ENCODE measurements at regions not wholly inside any gene's neighbourhood (a gene's known extent, or its start where the extent isn't known, plus 50 kb on each side); places are given as distances from the start of the nearest gene placed in this dataset.

- no peak for DNase-seq
Observed at GRCh38 chr10:42952931-42953683, 123.8 kb upstream of the RET start.

DNA sequence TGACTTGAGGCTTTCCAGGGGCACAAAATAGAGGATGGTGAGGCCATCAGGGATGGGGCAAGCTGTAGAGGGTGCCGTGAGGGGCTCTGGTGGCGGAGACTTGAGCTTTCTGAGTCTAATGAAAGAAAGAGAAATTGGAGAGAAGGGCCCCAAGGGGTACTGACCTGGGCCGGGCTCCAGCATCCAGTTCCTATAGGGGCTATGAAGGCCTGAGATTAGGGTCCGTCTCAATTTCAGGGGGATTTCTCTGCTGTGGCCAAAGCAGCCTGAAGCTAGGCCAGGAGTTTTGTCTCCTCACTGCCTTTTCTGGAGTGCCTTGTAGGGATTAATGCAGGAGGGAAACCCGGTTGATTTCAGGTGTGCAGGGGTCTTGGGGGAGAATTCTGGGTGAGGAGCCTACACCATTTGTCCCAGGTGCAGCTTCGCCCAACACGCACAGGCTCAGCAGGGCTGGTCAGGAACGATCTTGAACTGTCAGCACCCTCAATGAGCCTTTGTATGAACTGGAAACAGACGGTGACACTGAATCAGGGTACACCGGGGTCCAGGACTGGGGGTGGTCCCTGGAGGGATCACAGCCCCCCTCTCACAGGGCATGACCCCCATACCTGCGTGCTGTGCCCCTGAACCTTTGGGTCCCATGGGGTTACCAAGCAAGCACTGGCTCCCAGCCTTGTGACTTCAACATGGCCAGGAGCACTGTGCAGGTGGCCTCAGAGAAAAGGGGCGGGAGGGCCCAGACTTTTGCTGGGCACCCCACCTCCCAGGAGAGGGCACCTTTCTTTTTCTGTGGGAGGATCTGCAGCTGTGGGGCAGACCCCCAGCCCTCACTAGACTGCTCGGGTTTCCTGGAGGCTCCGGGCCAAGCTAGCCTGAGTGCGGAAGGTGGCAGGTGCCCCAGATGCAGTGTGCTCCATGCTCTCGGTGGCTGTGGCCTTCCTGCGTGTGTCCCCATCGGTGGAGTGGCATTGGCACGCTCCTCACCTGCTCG is 122.9 kb upstream of the RET start:
- no peak for DNase-seq

DNA sequence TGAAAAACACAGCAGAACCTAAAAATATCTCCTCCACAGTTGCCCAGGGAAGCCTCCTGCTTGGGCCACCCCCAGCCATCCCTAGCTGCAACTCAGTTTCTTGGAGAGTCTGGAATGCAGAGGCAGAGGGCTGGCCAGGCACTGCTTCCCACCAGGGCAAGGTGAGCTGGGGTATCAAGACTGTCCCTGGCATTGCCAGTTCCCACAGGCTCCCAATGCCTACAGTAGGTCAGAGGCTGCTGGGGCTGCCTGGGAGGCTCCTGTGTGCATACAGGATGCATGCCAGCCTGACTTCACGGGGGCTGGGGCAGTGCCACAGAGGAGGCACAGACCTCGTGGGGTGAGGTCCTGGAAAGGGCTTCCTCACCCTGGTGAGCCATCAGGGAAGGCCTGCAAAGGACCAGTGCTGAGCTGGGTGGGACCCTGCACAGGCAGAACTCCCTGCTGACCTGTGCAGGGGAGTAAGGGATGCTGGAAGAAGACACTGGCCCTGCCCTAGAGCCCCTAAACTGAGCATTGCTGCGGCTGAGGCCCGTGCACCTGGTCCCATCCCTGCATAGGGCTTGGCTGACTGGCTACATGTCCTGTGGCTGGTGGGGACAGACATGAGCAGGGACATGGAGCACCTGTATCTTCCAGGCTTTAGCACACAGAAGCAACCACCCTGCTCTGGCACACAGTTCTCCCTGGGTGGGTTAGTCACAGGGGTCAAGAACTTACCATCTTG is 121.9 kb upstream of the RET start:
- no peak for DNase-seq

DNA sequence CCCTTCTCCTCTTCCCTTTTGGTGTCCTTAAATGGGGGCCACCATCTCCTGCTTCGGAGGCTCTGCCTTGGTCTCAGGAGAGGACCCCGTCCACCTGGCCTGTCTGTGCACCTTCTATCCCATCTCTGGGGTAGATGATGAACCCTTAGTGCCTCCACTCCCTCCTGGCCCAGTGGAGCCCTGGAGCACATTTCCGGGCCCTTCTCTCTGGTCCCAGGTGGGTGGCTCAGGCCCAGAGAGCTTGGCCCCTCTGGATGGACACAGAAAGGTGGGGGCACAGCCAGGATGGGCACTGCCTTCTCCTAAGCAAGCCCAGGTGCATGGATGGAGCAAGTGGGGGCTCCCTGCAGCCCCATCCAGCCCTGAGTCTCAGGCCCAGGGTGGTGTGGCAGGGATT is 121.4 kb upstream of the RET start:
- no peak for DNase-seq

- no peak for DNase-seq
Observed at GRCh38 chr10:42956045-42956444, 120.8 kb upstream of the RET start.

DNA sequence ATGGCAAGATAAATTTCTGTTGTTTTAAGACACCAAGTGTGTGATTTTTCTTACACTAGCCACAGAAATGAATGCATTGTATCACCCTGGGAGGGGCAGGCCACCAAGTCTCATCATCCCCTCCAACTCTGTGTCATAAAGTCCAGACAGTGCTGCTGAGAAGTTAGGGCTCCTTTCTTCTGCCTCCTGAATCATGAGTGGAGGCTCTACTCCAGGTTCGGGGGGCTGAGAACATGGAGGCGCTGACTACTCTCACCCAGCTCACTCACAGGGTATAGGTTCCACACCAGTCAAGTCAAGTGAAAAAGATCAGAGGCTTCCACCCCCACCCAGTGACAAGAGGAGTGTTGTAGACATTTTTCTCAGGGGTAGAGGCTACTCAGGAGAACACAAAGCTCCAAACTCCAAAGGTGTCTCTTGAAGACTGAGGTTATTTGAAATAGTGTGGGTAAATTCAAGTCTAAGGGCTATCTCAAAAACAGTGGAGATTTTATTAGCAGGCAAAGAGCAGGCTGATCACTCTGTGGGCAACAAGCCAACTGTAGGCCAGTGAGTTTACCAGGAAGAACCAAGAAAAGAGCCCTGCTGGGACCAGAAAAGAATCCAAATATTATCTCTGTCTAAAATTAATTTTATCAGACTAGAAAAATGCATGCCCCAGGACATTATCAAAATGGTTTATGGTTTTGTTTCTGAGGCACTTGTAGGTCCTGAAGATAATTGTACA is 118.6 kb upstream of the RET start:
- no peak for DNase-seq

DNA sequence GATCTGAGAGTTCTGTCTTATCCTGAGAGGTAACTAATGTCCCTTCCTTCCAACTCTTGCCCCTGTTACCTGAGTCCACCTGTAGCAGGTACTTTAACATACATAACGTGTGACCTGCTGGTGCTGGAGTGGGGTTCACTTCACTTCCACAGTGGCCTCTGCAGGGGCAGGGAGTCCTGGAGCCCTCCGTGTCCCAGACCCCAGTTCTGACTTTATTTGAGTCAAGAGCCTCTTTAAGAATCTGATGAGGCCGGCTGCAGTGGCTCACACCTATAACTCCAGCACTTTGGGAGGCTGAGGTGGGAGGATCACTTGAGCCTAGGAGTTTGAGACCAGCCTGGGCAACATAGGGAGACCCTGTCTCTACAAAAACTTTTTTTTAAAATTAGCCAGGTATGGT is 117.0 kb upstream of the RET start:
- DNase-seq = no peak

DNA sequence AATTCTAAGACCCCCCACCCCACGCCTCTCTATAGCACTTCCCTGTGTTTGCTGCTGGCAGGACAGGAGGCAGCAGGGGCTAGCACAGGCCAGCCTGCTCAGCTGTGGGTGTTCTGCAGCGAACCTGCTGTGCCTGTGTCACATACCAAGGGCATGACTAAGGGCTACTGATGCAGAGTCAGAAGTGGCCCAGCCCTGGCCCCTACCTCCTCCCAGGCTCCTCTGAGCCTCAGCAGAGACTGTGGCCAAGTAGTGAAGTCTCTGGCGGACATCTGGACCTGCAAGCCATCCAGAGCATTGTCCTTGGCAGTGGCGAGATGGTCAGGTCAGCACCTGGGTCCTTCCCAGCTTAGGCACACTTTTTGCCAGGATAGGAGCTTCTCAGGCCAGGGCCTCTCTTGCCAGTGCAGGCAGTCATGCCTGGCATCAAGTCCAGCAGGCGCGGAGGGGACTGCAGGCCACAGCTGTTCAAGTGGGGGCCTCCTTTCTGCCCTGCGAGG is 116.3 kb upstream of the RET start:
- no peak for DNase-seq

DNA sequence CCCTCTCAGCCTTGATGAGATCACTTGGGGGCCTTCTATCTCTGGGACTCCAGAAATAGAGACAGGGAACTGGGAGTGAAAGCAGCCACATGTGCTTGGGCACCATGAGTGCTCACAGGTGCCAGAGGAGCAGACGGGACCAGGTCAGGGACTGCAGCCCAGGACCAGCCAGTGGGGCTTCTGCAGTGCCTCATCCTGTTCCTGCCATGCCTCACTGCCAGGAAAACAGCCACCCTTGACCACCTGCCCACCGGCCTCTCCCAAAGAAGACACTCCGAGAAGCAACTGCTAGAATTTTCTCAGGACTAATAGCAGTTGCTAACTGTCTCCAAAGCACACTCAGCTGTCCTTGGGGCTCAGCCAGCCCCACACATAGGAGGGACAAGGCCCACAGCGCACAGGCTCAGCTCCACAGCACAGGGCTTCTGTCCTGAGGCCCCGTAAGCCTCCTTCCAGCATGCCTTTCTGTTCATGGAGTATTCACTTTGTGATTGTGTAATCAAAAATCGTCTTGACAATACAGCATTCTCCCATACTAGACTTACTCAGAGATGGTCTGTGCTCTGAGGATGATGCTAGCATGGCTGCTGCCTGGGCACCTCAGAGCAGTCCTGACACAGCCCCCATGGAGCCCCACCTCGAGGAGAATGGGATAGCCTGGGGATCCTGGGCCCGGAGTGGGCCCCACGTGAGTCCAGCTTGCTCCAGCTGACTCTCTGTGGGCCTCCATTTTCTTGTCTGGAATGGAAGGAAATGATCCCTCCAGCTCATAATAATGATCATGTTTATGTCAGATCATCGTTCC is 115.7 kb upstream of the RET start:
- DNase-seq = no peak

DNA sequence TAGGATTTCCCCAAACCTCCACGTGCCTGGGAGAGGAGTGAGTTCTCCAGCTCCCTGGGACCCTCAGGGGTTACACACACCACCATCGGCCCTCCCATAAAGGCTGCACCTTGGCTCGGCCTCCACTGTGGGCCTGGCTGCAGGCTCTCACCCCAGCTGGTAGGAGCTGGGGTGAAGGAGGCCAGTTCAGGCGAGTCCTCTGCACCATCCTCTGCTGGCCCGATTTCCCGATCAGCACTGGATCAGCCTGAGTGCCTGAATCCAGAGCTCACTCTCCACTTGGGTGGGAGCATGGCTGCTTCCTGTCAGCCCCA is 115.1 kb upstream of the RET start:
- DNase-seq = no peak

DNA sequence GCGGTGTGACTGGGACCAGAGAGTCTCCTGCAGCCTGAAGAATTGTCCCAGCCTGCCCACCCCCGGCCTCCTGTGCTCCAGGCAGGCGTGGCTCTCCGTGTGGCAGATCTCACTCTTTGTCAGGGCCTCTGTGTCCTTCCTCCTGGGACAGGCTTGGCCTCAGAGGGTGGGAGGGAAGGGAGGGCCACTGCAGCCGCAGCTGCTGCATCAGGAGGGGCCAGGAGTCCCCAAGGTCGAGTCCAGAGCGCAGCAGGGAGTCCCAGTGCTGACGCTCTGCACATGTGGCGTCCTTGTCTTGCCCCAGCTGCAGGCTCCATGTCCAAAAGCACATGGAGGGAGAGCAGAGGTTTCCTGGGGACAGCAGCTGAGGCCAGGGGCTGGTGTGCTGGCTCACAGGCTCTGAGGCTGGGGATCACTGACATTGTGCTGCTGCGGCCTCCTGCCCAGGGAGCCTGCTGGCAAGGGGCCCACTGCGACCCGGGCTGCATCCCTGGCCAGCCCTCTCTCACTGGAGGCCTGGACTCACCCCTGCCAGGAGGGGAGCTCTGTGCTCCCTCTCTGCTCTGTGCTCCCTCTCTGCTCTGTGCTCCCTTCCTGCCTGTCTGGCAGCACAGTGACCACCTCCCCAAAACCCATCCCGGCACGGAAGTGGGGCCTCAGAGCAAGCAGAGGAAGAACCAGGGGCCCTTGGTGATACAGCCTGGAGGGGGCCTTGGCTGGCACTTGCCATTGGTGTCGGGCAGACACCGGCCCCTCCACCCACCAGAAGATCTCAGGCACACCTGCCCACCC is 114.6 kb upstream of the RET start:
- no peak for DNase-seq

DNA sequence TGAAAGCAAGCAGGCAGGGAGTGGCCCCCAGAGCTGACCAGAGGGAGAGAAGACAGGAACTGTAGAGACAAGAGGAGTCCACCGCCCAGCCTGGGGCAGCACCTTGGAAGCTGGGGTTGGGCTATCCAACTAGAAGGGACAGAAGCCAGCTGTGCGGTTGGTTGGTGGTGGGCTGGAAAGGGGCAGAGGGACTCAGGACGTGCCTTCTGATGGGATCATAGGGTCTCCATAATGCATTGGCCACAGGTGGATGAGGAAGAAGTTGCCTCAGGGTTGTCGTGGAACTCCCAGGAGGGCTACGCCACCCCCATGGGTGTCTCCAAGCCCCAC is 114.0 kb upstream of the RET start:
- no peak for DNase-seq

- DNase-seq = no peak
Observed at GRCh38 chr10:42963312-42963711, 113.6 kb upstream of the RET start.

DNA sequence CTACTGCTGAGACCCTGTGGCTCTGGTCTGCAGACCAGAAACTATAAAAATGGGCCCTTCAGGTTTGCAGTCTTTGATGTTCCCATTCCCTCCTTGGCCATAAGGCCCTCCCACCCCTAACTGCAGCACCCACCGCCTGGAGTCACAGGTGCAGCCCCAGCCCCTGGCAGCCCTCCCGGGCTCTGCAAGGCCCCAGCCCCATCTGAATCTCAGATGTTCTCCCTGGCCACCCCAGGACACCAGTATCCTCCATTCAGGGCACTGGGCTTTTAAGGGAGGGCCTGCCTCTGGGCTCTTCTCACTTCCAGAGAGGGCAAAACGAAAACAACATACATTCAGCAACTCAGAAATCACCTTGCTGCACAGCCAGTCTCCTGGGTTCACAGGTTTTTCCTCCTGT is 107.7 kb upstream of the RET start:
- DNase-seq = no peak

DNA sequence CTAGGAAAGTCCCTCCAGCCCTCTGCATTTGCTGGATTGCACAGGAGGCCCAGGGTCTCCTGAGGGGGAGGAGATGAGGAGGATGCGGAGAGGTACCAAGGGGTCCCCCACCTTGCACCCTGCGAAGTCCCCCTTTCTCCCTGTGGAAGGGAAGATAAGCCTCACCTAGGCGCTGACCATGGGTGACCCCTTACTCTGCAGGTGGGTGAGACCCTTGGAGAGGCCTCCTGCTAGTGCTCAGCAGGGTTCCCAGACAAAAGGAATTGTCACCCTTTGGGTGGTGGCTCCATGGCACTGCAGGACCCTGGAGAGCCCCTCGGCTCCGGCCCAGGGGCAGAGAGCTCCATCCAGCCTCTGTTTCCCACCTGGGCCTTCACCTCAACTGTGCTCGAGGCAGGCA is 107.0 kb upstream of the RET start:
- no peak for DNase-seq

DNA sequence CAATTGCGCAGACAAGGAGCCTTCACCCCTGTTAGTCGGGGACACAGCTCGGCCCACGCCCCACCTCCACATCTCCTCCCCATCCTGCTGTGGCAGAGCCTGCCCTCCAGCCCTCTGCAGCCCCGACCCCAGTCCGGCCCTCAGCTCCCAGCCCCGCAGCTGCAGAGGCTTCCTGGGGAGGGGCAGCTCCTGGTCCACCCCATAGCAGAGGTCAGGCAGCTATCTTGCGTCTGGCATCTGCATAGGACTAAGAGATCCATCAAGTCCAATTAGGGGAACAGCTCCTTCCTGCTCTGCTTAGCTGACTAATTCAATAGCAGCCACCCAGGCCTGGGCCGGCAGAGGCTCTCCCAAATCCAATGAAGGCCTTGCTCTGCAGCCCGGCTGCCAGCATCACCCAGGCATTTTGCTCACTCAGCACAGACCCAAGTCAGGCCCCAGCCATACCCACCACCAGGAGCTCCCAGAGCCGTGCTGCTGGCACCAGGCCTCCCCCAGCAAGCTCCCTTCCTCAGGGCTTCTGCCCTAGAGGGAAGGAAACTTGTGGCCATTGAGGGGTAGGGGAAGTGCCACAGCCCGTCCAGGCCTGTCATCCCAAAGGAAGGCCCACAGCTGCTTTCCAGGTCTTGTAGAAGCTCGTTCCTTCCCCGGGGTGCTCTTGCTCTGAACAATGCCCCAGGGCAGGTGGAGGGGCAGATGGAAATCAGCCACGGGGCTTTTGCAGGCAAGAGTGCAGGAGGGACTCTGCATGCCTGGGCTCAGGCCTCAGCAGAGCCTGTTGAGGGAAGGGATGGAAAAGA is 106.2 kb upstream of the RET start:
- no peak for DNase-seq

DNA sequence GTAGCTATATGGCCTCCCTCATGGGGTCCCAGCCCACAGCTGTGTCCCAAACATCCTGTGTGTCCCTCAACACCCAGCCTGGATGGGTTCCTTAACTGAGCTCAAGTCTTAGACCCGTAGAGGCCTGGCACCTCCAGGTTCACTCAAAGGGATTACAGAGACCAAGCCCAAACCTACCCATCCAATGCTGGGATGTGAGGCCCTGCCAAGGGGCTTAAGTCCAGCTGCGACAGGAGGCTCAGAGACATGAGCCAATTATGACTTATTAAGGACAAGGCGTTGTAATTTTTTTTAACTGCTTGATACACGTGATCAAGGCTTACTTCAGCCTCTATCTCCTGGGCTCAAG is 105.6 kb upstream of the RET start:
- no peak for DNase-seq

- DNase-seq = no peak
Observed at GRCh38 chr10:42972946-42973345, 103.9 kb upstream of the RET start.

GRCh38 chr10:42973411-42973810 is 103.5 kb upstream of the RET start:
- DNase-seq = no peak

Measured in stimulated activated CD4-positive, alpha-beta T cell treated with anti-CD3 and anti-CD28 coated beads, Interleukin-12 subunit alpha, Interleukin-12 subunit beta, amount 100 ng/mL, for 4 hours (primary cell).